ENCODE measurements at regions not wholly inside any gene's neighbourhood (a gene's known extent, or its start where the extent isn't known, plus 50 kb on each side); places are given as distances from the start of the nearest gene placed in this dataset.

DNA sequence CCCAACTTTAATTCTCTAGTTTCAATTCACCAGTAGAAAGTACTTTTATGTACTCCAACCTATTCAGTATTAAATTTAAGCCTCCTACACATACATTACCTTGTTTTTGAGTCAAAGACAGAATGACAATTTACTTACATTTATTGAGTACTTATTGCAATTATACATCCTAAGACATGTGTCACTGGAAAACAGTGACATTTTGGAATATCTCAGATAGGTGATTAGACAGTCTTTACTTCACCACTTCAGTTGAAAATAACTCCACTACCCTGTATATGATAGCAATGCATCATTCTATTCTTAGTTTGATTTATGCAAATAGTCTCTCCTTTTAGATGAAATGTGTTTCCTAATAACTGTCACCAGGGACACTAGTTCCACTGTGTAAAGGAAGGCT, 461.5 kb downstream of the TUSC7 start:
- TF ChIP-seq, protein P1, sequence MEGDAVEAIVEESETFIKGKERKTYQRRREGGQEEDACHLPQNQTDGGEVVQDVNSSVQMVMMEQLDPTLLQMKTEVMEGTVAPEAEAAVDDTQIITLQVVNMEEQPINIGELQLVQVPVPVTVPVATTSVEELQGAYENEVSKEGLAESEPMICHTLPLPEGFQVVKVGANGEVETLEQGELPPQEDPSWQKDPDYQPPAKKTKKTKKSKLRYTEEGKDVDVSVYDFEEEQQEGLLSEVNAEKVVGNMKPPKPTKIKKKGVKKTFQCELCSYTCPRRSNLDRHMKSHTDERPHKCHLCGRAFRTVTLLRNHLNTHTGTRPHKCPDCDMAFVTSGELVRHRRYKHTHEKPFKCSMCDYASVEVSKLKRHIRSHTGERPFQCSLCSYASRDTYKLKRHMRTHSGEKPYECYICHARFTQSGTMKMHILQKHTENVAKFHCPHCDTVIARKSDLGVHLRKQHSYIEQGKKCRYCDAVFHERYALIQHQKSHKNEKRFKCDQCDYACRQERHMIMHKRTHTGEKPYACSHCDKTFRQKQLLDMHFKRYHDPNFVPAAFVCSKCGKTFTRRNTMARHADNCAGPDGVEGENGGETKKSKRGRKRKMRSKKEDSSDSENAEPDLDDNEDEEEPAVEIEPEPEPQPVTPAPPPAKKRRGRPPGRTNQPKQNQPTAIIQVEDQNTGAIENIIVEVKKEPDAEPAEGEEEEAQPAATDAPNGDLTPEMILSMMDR (IDR thresholded peaks at IDR 0.05; ENCODE audit: extremely low read depth, missing control alignments) = no peak

DNA sequence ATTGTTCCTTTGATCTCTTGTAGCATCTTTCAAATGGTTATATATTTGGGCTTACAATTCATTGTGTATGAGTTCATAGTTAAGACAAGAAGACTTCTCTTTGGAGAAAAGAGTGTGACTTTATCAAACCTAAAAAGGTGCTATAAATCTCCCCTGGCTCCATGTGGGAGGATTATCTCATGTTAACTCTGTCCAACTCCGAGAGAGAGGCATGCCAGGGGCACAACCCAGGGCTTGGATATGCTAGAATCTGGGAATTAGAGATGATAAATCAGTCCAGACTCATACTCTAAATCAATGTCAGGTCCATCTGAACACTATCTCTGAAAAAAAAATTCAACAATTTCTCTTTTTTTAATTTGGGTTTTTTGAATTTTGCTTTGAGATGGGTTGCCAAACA, 462.8 kb downstream of the TUSC7 start:
- TF ChIP-seq, protein P1 (IDR thresholded peaks at IDR 0.05; ENCODE audit: extremely low read depth, missing control alignments) = no peak
- no peak for DNase-seq (ENCODE audit: low spot score)

More for the DNA sequence above, 461.5 kb downstream of the TUSC7 start:
- no peak for DNase-seq (ENCODE audit: low spot score)

DNA sequence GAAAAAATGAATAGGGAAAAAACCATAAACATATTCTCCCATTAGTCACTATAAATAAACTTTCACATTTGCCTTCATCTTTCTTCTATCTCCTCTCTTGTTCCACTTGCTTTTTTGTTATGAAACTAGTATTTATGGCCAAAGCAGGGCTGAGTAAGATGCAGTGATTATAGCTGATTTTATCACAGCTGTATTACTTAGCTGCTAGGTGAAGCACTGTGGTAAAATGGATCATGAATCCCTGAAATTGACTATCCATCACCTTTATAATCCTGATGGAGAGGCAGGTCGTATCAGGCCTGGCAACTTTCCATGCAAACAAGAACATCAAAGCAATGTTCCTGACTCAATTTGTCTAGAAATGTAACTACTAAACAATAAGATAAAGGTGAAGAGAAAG, 471.6 kb downstream of the TUSC7 start:
- TF ChIP-seq, protein P1 (IDR thresholded peaks at IDR 0.05; ENCODE audit: extremely low read depth, missing control alignments) = no peak
- DNase-seq (ENCODE audit: low spot score) = no peak

DNA sequence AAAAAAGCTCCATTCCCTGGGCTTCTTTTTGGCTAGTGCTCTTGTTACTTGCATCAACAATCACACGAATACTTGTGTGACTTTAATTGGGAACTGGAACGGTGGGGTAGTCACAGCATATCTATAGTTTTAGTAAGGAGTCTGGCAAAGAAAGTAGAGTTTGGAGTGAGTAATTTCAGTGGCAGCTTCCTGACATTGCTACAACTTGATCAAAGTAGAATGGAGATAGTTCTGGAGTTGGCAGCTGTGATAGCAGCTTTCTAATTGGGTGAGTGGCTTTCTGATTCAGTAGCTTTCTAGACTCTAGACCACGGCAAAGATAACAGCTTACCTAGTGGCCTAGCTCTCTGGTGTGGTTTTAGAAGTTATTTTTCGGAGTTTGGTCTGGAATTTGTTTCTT, 475.0 kb downstream of the TUSC7 start:
- no peak for DNase-seq (ENCODE audit: low spot score)
- TF ChIP-seq, protein P1 (IDR thresholded peaks at IDR 0.05; ENCODE audit: extremely low read depth, missing control alignments) = no peak

DNA sequence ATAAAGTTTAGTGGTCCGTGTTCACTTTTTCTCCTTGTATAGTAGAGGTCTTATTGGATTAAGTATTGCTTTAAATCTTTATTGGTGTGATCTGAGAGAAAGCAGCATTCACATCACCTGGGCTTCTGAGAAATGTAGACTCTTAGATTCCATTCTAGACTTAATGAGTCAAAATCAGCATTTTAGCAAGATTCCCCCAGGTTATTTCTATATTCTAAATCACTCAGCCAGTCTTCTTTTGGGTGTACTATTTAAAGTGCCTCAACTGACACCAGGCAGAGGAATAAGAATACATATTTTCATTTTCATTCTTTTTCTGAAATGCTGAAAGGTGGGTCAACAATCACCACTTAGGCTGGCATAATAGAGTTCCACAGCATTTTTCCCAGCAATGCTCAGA, 481.7 kb downstream of the TUSC7 start:
- TF ChIP-seq, protein P1 (IDR thresholded peaks at IDR 0.05; ENCODE audit: extremely low read depth, missing control alignments) = no peak
- no peak for DNase-seq (ENCODE audit: low spot score)

DNA sequence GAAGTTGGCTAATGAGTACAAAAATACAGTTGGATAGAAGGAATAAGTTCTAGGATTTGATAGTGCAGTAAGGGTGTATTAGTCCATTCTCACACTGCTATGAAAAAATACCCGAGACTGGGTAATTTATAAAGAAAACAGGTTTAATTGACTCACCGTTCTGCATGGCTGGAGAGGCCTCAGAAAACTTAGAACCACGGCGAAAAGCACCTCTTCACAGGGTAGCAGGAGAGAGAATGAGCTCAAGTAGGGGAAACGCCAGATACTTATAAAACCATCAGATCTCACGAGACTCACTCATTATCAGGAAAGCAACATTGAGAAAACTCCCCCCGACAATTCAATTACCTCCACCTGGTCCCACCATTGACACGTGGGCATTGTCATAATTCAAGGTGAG, 483.3 kb downstream of the TUSC7 start:
- TF ChIP-seq, protein P1 (IDR thresholded peaks at IDR 0.05; ENCODE audit: extremely low read depth, missing control alignments) = no peak
- DNase-seq (ENCODE audit: low spot score) = no peak

DNA sequence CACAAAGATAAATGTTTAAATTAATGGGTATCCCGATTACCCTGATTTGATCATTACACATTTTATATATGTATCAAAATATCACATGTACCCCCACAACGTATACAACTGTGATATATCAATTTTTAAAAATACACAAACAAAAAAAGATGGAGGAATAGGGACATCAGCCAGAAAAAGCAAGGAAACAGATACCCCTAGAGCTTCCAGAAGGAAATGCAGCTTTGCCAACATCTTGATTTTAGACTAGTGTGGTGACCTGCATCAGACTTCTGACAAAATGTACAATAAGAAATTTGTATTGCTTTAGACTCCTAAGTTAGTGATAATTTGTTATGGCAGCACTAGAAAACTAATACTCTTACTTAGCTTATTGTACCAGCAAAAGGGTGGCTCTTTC, 483.8 kb downstream of the TUSC7 start:
- no peak for DNase-seq (ENCODE audit: low spot score)

More for the DNA sequence above, 483.8 kb downstream of the TUSC7 start:
- TF ChIP-seq, protein P1 (IDR thresholded peaks at IDR 0.05; ENCODE audit: extremely low read depth, missing control alignments) = no peak

Data from GM20000 (cell line).